ENCODE measurements at regions not wholly inside any gene's neighbourhood (a gene's known extent, or its start where the extent isn't known, plus 50 kb on each side); places are given as distances from the start of the nearest gene placed in this dataset.

DNA sequence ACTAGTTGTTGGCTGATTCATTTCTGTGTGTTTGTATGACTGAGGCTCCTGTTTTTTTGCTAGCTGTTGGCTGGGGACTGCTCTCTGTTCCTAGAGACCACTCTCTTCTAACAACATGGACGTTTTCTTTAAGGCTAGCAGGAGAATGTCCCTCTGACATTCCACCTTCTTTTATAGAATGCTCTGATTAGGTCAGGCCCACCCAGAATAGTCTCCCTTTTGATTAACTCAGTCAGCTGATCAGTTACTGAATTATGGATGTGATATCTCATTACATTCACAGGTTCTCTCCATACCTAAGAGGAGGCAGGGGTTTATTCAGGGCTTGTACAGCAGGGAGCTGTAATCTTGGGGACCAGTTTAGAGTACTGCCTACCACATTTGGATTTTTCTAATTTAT lies 175.6 kb upstream of the RHOBTB1 start:
- TF ChIP-seq, protein P1, sequence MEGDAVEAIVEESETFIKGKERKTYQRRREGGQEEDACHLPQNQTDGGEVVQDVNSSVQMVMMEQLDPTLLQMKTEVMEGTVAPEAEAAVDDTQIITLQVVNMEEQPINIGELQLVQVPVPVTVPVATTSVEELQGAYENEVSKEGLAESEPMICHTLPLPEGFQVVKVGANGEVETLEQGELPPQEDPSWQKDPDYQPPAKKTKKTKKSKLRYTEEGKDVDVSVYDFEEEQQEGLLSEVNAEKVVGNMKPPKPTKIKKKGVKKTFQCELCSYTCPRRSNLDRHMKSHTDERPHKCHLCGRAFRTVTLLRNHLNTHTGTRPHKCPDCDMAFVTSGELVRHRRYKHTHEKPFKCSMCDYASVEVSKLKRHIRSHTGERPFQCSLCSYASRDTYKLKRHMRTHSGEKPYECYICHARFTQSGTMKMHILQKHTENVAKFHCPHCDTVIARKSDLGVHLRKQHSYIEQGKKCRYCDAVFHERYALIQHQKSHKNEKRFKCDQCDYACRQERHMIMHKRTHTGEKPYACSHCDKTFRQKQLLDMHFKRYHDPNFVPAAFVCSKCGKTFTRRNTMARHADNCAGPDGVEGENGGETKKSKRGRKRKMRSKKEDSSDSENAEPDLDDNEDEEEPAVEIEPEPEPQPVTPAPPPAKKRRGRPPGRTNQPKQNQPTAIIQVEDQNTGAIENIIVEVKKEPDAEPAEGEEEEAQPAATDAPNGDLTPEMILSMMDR (IDR thresholded peaks at IDR 0.05; ENCODE audit: poor library complexity), result no peak
- TF ChIP-seq EZH2 (IDR thresholded peaks at IDR 0.05; ENCODE audit: borderline replicate concordance) (no peak), EZH2phosphoT487 (IDR thresholded peaks at IDR 0.05; ENCODE audit: low read depth, severe bottlenecking, unreplicated experiment) (no peak)
- Histone ChIP-seq H3K36me3 (replicated peaks; ENCODE audit: insufficient read depth, low read depth) (no peaks in the 10 kb centered on the region), H3K9me3 (ENCODE audit: low read depth) (no peaks in the 10 kb centered on the region), H4K20me1 (ENCODE audit: insufficient read depth, poor library complexity, severe bottlenecking) (no peaks in the 10 kb centered on the region), H3K4me3 (no peak overlapping the region), H3K27me3 (no peaks in the 10 kb centered on the region), H3K4me2 (no peak overlapping the region), H2AFZ (no peak overlapping the region), H3K4me1 (ENCODE audit: insufficient read depth) (no peaks in the 10 kb centered on the region), H3K79me2 (no peaks in the 10 kb centered on the region), H3K9me2 (replicated peaks; ENCODE audit: insufficient read depth) (no peaks in the 10 kb centered on the region), H3K27ac (no peak overlapping the region)
- 65% methylated on average over 1 of the region's 1 CpG for WGBS (ENCODE audit: low lambda C conversion rate, missing lambda C conversion rate)
- DNase-seq (ENCODE audit: low spot score), result no peak

DNA sequence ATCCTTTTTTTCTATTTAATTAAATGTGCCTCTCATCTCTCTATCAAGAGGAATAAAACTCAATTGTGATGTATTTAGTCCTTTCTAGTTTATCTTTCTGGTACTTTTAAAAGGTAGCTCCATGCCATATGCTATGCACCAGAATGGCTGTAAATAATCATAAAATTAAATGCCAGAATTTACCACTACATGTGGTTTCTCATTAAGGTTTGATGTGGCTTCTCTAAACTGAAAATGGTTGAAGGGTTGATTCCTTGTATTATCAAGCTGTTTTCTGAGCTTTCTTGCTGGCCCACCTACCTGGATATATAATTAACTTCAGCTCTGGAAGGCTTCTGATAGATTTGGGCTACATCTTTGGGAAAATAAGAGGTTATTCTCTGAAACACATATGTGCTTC lies 171.9 kb upstream of the RHOBTB1 start:
- Histone ChIP-seq H3K9me3 (ENCODE audit: low read depth) (no peaks in the 10 kb centered on the region), H3K9me2 (replicated peaks; ENCODE audit: insufficient read depth) (no peaks in the 10 kb centered on the region), H3K27me3 (no peaks in the 10 kb centered on the region), H4K20me1 (ENCODE audit: insufficient read depth, poor library complexity, severe bottlenecking) (no peaks in the 10 kb centered on the region), H3K36me3 (replicated peaks; ENCODE audit: insufficient read depth, low read depth) (no peaks in the 10 kb centered on the region), H3K79me2 (no peaks in the 10 kb centered on the region), H3K27ac (no peak overlapping the region), H3K4me2 (no peak overlapping the region), H3K4me1 (ENCODE audit: insufficient read depth) (peaks cover 2% of the 10 kb centered on the region), H2AFZ (no peak overlapping the region), H3K4me3 (no peak overlapping the region)
- no peak for DNase-seq (ENCODE audit: low spot score)
- TF ChIP-seq EZH2phosphoT487 (IDR thresholded peaks at IDR 0.05; ENCODE audit: low read depth, severe bottlenecking, unreplicated experiment), result no peak
- no peak for TF ChIP-seq EZH2 (IDR thresholded peaks at IDR 0.05; ENCODE audit: borderline replicate concordance)

DNA sequence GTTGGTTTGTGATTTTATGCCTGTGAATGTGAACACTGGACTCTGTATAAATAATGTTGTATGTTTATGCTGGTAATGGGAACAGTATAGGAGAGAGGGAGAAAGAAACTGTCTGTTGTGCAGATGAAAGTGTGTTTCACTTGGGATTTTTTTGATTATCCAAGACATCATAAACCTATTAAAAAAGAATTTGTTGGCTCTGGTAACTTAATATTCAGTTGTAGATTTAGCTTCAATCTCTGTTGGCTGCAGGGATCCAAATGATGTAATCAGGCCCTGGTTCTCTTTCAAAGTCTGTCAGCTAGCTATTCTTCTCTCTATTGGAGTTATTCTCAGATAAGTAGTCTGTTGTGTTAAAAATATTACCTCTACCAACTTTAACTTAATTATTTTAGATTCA lies 168.8 kb upstream of the RHOBTB1 start:
- Histone ChIP-seq H2AFZ (no peak overlapping the region), H3K9me3 (ENCODE audit: low read depth) (no peaks in the 10 kb centered on the region), H3K79me2 (no peaks in the 10 kb centered on the region), H3K9me2 (replicated peaks; ENCODE audit: insufficient read depth) (no peaks in the 10 kb centered on the region), H3K4me2 (no peak overlapping the region), H3K4me1 (ENCODE audit: insufficient read depth) (peaks cover 9% of the 10 kb centered on the region), H4K20me1 (ENCODE audit: insufficient read depth, poor library complexity, severe bottlenecking) (no peaks in the 10 kb centered on the region), H3K4me3 (no peak overlapping the region), H3K27me3 (no peaks in the 10 kb centered on the region), H3K27ac (no peak overlapping the region), H3K36me3 (replicated peaks; ENCODE audit: insufficient read depth, low read depth) (no peaks in the 10 kb centered on the region)
- TF ChIP-seq, protein P1 (IDR thresholded peaks at IDR 0.05; ENCODE audit: poor library complexity), result no peak
- TF ChIP-seq EZH2phosphoT487 (IDR thresholded peaks at IDR 0.05; ENCODE audit: low read depth, severe bottlenecking, unreplicated experiment) (no peak), EZH2 (IDR thresholded peaks at IDR 0.05; ENCODE audit: borderline replicate concordance) (no peak)
- DNase-seq (ENCODE audit: low spot score), result no peak

DNA sequence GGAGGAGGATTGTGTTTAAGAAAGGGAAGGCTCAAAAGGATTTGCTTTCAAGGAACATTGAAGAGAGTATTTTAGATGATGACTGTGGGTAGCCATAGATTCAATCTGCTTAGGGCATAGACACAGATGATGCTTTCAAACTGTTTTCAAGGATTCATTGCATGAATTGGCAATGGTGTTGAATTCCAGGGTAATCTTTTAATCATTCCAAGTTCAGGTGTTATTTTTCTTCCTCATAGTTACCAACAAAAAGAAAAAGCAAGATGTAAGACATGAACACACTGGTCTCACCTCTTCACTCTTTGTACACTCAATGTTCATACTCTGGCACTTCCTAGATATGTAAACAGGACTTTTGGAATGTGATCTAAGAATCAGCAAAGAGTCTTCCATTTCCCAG lies 167.0 kb upstream of the RHOBTB1 start:
- Histone ChIP-seq H3K27ac (peak overlapping the region; percentile 31), H3K9me2 (replicated peaks; ENCODE audit: insufficient read depth) (no peaks in the 10 kb centered on the region), H3K9me3 (ENCODE audit: low read depth) (no peaks in the 10 kb centered on the region), H3K4me1 (ENCODE audit: insufficient read depth) (peaks cover 9% of the 10 kb centered on the region), H3K79me2 (no peaks in the 10 kb centered on the region), H2AFZ (no peak overlapping the region), H3K4me3 (no peak overlapping the region), H3K36me3 (replicated peaks; ENCODE audit: insufficient read depth, low read depth) (no peaks in the 10 kb centered on the region), H3K4me2 (no peak overlapping the region), H4K20me1 (ENCODE audit: insufficient read depth, poor library complexity, severe bottlenecking) (no peaks in the 10 kb centered on the region), H3K27me3 (no peaks in the 10 kb centered on the region)
- DNase-seq (ENCODE audit: low spot score), result no peak
- TF ChIP-seq EZH2phosphoT487 (IDR thresholded peaks at IDR 0.05; ENCODE audit: low read depth, severe bottlenecking, unreplicated experiment) (no peak), EZH2 (IDR thresholded peaks at IDR 0.05; ENCODE audit: borderline replicate concordance) (no peak)
- TF ChIP-seq, protein P1 (IDR thresholded peaks at IDR 0.05; ENCODE audit: poor library complexity), result no peak
